Cardiac muscle cell (in vitro differentiated cells and primary cell): ENCODE measurements at regions not wholly inside any gene's neighbourhood (a gene's known extent, or its start where the extent isn't known, plus 50 kb on each side); places are given as distances from the start of the nearest gene placed in this dataset.

Source experiments
- DNase-seq, 2 donors: peaks; one replicate each; pipeline versions ENCODE4 v3.0.0 to v3.0.0-alpha.2; 2010 to 2017; ENCODE audit warnings: low read depth in 1 of 2, low spot score in 1 of 2
- H3K27ac ChIP-seq: fragments of 200-600 bp; sonication (generic); 2 replicates; pipeline ENCODE4 v1.5.1; 2016
- H3K27me3 ChIP-seq: fragments of 200-600 bp; sonication (generic); 2 replicates; pipeline ENCODE4 v1.6.0; 2016; ENCODE audit warnings: control low read depth
- H3K36me3 ChIP-seq: fragments of 200-600 bp; sonication (generic); 2 replicates; pipeline ENCODE4 v1.5.1; 2016; ENCODE audit warnings: control low read depth
- H3K4me1 ChIP-seq: fragments of 200-600 bp; sonication (generic); 2 replicates; pipeline ENCODE4 v1.8.1; 2017; ENCODE audit warnings: low read depth, mild to moderate bottlenecking, mixed run types
- H3K4me3 ChIP-seq: fragments of 200-600 bp; sonication (generic); 2 replicates; pipeline ENCODE4 v1.5.1; 2016; ENCODE audit warnings: mild to moderate bottlenecking
- H3K9me3 ChIP-seq: fragments of 200-600 bp; sonication (generic); 2 replicates; pipeline ENCODE4 v1.5.1; 2017; ENCODE audit warnings: low read depth, mild to moderate bottlenecking, control low read depth
- CTCF ChIP-seq: IDR thresholded peaks from 2 replicates; pipeline ENCODE4 v1.5.1; 2012; ENCODE audit warnings: low read depth, mild to moderate bottlenecking, low read length

GRCh38 chr6:67567842-67568241 lies 1067.2 kb upstream of the ADGRB3 start:
- no peaks in the 10 kb centered on the region for H3K9me3 ChIP-seq
- H3K4me3 ChIP-seq = no peak overlapping the region
- H3K36me3 ChIP-seq = no peaks in the 10 kb centered on the region
- no peaks in the 10 kb centered on the region for H3K4me1 ChIP-seq
- H3K27me3 ChIP-seq = no peaks in the 10 kb centered on the region
- no peak for DNase-seq
- no peak for TF ChIP-seq CTCF
- H3K27ac ChIP-seq = no peak overlapping the region

GRCh38 chr6:67563671-67564070 lies 1071.4 kb upstream of the ADGRB3 start:
- Histone ChIP-seq H3K9me3 (no peaks in the 10 kb centered on the region), H3K4me1 (no peaks in the 10 kb centered on the region), H3K4me3 (no peak overlapping the region), H3K27me3 (no peaks in the 10 kb centered on the region), H3K27ac (no peak overlapping the region), H3K36me3 (no peaks in the 10 kb centered on the region)
- no peak for TF ChIP-seq CTCF
- no peak for DNase-seq

GRCh38 chr6:67560068-67560467 lies 1075.0 kb upstream of the ADGRB3 start:
- Histone ChIP-seq H3K9me3 (no peaks in the 10 kb centered on the region), H3K4me1 (no peaks in the 10 kb centered on the region), H3K4me3 (no peak overlapping the region), H3K36me3 (no peaks in the 10 kb centered on the region), H3K27me3 (no peaks in the 10 kb centered on the region), H3K27ac (no peak overlapping the region)
- TF ChIP-seq CTCF = no peak
- DNase-seq = no peak

- no peak overlapping the region for H3K27ac ChIP-seq
- H3K36me3 ChIP-seq = no peaks in the 10 kb centered on the region
- DNase-seq = peak in 1 of 2 donors; percentile 36
- TF ChIP-seq CTCF = no peak
- H3K27me3 ChIP-seq = no peaks in the 10 kb centered on the region
- H3K4me3 ChIP-seq = no peak overlapping the region
- no peaks in the 10 kb centered on the region for H3K9me3 ChIP-seq
- H3K4me1 ChIP-seq = no peaks in the 10 kb centered on the region
These were observed 1076.1 kb upstream of the ADGRB3 start for GRCh38 chr6:67558985-67559384.

GRCh38 chr6:67544851-67545452 lies 1090.1 kb upstream of the ADGRB3 start:
- no peak overlapping the region for H3K27ac ChIP-seq
- H3K9me3 ChIP-seq = no peaks in the 10 kb centered on the region
- H3K27me3 ChIP-seq = no peaks in the 10 kb centered on the region
- no peak for TF ChIP-seq CTCF
- H3K4me1 ChIP-seq = no peaks in the 10 kb centered on the region
- no peaks in the 10 kb centered on the region for H3K36me3 ChIP-seq
- H3K4me3 ChIP-seq = no peak overlapping the region
- no peak for DNase-seq

- Histone ChIP-seq H3K4me1 (no peaks in the 10 kb centered on the region), H3K9me3 (no peaks in the 10 kb centered on the region), H3K4me3 (no peak overlapping the region), H3K27ac (no peak overlapping the region), H3K27me3 (no peaks in the 10 kb centered on the region), H3K36me3 (no peaks in the 10 kb centered on the region)
- no peak for DNase-seq
- no peak for TF ChIP-seq CTCF
These were observed 1093.5 kb upstream of the ADGRB3 start for GRCh38 chr6:67541586-67541985.
